ENCODE measurements at regions not wholly inside any gene's neighbourhood (a gene's known extent, or its start where the extent isn't known, plus 50 kb on each side); places are given as distances from the start of the nearest gene placed in this dataset.

- Histone ChIP-seq H3K4me2 (ENCODE audit: low read length) (no peak overlapping the region), H3K27me3 (ENCODE audit: insufficient read depth, low read length) (no peaks in the 10 kb centered on the region), H3K9ac (ENCODE audit: low read length) (no peak overlapping the region), H3K36me3 (ENCODE audit: insufficient read depth, low read length) (no peaks in the 10 kb centered on the region), H3K79me2 (ENCODE audit: insufficient read depth, low read length) (no peaks in the 10 kb centered on the region), H2AFZ (ENCODE audit: low read depth, low read length) (no peak overlapping the region), H3K4me1 (ENCODE audit: insufficient read depth, low read length) (no peaks in the 10 kb centered on the region), H4K20me1 (ENCODE audit: insufficient read depth, low read length) (no peaks in the 10 kb centered on the region), H3K9me3 (ENCODE audit: insufficient read depth, low read depth, low read length) (no peaks in the 10 kb centered on the region), H3K27ac (ENCODE audit: low read depth, low read length) (no peak overlapping the region), H3K4me3 (ENCODE audit: insufficient read depth, low read depth, low read length) (no peak overlapping the region)
- no peaks in the 10 kb centered on the region for H3K36me3 Mint-ChIP-seq (ENCODE audit: low read depth, unreplicated experiment)
- H3K27ac Mint-ChIP-seq (ENCODE audit: unreplicated experiment), result no peak overlapping the region
- FAIRE-seq (no peak), DNase-seq (ENCODE audit: low read depth) (no peak)
- no peaks in the 10 kb centered on the region for H3K9me3 Mint-ChIP-seq (ENCODE audit: unreplicated experiment)
- H3K4me3 Mint-ChIP-seq (ENCODE audit: unreplicated experiment), result no peak overlapping the region
- TF ChIP-seq EZH2 (IDR thresholded peaks at IDR 0.05; ENCODE audit: insufficient read depth, low read length), result no peak
- TF ChIP-seq, protein P1, sequence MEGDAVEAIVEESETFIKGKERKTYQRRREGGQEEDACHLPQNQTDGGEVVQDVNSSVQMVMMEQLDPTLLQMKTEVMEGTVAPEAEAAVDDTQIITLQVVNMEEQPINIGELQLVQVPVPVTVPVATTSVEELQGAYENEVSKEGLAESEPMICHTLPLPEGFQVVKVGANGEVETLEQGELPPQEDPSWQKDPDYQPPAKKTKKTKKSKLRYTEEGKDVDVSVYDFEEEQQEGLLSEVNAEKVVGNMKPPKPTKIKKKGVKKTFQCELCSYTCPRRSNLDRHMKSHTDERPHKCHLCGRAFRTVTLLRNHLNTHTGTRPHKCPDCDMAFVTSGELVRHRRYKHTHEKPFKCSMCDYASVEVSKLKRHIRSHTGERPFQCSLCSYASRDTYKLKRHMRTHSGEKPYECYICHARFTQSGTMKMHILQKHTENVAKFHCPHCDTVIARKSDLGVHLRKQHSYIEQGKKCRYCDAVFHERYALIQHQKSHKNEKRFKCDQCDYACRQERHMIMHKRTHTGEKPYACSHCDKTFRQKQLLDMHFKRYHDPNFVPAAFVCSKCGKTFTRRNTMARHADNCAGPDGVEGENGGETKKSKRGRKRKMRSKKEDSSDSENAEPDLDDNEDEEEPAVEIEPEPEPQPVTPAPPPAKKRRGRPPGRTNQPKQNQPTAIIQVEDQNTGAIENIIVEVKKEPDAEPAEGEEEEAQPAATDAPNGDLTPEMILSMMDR (IDR thresholded peaks at IDR 0.05; ENCODE audit: insufficient read depth, low read depth, low read length), result no peak
- H3K4me1 Mint-ChIP-seq (ENCODE audit: low read depth, unreplicated experiment), result no peaks in the 10 kb centered on the region
- H3K27me3 Mint-ChIP-seq (ENCODE audit: low read depth, unreplicated experiment), result no peaks in the 10 kb centered on the region
Measured at GRCh38 chr2:117702098-117702497, 112.4 kb upstream of the DDX18 start.

- H3K9me3 Mint-ChIP-seq (ENCODE audit: unreplicated experiment), result no peaks in the 10 kb centered on the region
- Histone ChIP-seq H3K4me2 (ENCODE audit: low read length) (no peak overlapping the region), H3K27me3 (ENCODE audit: insufficient read depth, low read length) (no peaks in the 10 kb centered on the region), H3K9me3 (ENCODE audit: insufficient read depth, low read depth, low read length) (no peaks in the 10 kb centered on the region), H3K4me1 (ENCODE audit: insufficient read depth, low read length) (no peaks in the 10 kb centered on the region), H3K9ac (ENCODE audit: low read length) (no peak overlapping the region), H3K36me3 (ENCODE audit: insufficient read depth, low read length) (no peaks in the 10 kb centered on the region), H2AFZ (ENCODE audit: low read depth, low read length) (no peak overlapping the region), H3K4me3 (ENCODE audit: insufficient read depth, low read depth, low read length) (no peak overlapping the region), H3K79me2 (ENCODE audit: insufficient read depth, low read length) (no peaks in the 10 kb centered on the region), H3K27ac (ENCODE audit: low read depth, low read length) (no peak overlapping the region), H4K20me1 (ENCODE audit: insufficient read depth, low read length) (no peaks in the 10 kb centered on the region)
- H3K4me1 Mint-ChIP-seq (ENCODE audit: low read depth, unreplicated experiment), result no peaks in the 10 kb centered on the region
- H3K36me3 Mint-ChIP-seq (ENCODE audit: low read depth, unreplicated experiment), result no peaks in the 10 kb centered on the region
- DNase-seq (ENCODE audit: low read depth), result no peak
- H3K4me3 Mint-ChIP-seq (ENCODE audit: unreplicated experiment), result no peak overlapping the region
- no peak for FAIRE-seq
- H3K27me3 Mint-ChIP-seq (ENCODE audit: low read depth, unreplicated experiment), result no peaks in the 10 kb centered on the region
- H3K27ac Mint-ChIP-seq (ENCODE audit: unreplicated experiment), result no peak overlapping the region
- TF ChIP-seq, protein P1 (IDR thresholded peaks at IDR 0.05; ENCODE audit: insufficient read depth, low read depth, low read length), result no peak
- TF ChIP-seq EZH2 (IDR thresholded peaks at IDR 0.05; ENCODE audit: insufficient read depth, low read length), result no peak
Measured at GRCh38 chr2:117703858-117704257, 110.6 kb upstream of the DDX18 start.

GRCh38 chr2:117704818-117705217, 109.7 kb upstream of the DDX18 start:
- Mint-ChIP-seq H3K27me3 (ENCODE audit: low read depth, unreplicated experiment) (no peaks in the 10 kb centered on the region), H3K27ac (ENCODE audit: unreplicated experiment) (no peak overlapping the region), H3K9me3 (ENCODE audit: unreplicated experiment) (no peaks in the 10 kb centered on the region), H3K36me3 (ENCODE audit: low read depth, unreplicated experiment) (no peaks in the 10 kb centered on the region), H3K4me1 (ENCODE audit: low read depth, unreplicated experiment) (no peaks in the 10 kb centered on the region), H3K4me3 (ENCODE audit: unreplicated experiment) (no peak overlapping the region)
- DNase-seq (ENCODE audit: low read depth), result no peak
- no peak overlapping the region for H3K4me2 ChIP-seq (ENCODE audit: low read length)
- no peaks in the 10 kb centered on the region for H3K27me3 ChIP-seq (ENCODE audit: insufficient read depth, low read length)
- H3K9ac ChIP-seq (ENCODE audit: low read length), result no peak overlapping the region
- no peaks in the 10 kb centered on the region for H3K9me3 ChIP-seq (ENCODE audit: insufficient read depth, low read depth, low read length)
- H2AFZ ChIP-seq (ENCODE audit: low read depth, low read length), result no peak overlapping the region
- no peaks in the 10 kb centered on the region for H3K79me2 ChIP-seq (ENCODE audit: insufficient read depth, low read length)
- H3K4me1 ChIP-seq (ENCODE audit: insufficient read depth, low read length), result no peaks in the 10 kb centered on the region
- no peaks in the 10 kb centered on the region for H4K20me1 ChIP-seq (ENCODE audit: insufficient read depth, low read length)
- H3K36me3 ChIP-seq (ENCODE audit: insufficient read depth, low read length), result no peaks in the 10 kb centered on the region
- no peak for FAIRE-seq
- TF ChIP-seq, protein P1 (IDR thresholded peaks at IDR 0.05; ENCODE audit: insufficient read depth, low read depth, low read length), result no peak
- no peak for TF ChIP-seq EZH2 (IDR thresholded peaks at IDR 0.05; ENCODE audit: insufficient read depth, low read length)
- H3K4me3 ChIP-seq (ENCODE audit: insufficient read depth, low read depth, low read length), result no peak overlapping the region
- H3K27ac ChIP-seq (ENCODE audit: low read depth, low read length), result no peak overlapping the region
